ENCODE measurements at regions not wholly inside any gene's neighbourhood (a gene's known extent, or its start where the extent isn't known, plus 50 kb on each side); places are given as distances from the start of the nearest gene placed in this dataset.
"Not testable (repeated sequence)": the region's sequence is repeated elsewhere in the genome, so short reads cannot be mapped to it uniquely, and the experiment has no call there.

DNA sequence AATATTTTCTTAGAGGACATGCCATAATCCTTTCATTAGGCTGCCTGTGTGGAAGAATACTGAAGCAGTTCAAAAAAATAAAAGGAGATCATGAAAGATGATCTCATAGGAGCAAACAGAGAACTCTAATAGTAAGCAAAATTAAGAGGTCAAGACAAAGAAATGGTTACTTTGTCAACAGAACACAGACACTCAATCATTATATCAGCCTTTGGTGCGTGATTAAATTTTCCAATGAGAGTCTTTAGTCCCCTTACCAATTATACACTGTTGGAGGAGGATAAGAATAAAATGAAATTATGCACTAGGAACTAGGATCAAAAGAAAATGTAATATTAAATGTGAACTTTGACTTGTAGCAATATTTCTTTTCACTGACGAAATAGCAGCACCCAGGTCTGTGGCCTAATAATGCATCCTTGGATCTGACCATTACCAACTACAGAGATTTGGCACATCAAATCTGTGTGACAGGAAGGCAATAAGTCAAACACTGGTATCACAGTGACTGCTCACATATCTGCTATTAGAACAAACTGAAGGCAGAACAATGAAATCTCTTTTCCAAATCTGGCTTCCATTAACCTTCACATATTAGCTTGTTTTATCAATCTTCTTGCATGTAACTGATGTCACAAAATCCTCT, 1812.9 kb downstream of the PLA2G4A start:
- intact Hi-C loops (cut with DNase I; ENCODE audit: low total_unique reads) = no loop called here
- WGBS, 2 donors = 71 to 75% methylated on average over 2 of the region's 2 CpGs
- no peak for TF ChIP-seq POLR2A (IDR thresholded peaks at IDR 0.05)
- TF ChIP-seq, protein P1, sequence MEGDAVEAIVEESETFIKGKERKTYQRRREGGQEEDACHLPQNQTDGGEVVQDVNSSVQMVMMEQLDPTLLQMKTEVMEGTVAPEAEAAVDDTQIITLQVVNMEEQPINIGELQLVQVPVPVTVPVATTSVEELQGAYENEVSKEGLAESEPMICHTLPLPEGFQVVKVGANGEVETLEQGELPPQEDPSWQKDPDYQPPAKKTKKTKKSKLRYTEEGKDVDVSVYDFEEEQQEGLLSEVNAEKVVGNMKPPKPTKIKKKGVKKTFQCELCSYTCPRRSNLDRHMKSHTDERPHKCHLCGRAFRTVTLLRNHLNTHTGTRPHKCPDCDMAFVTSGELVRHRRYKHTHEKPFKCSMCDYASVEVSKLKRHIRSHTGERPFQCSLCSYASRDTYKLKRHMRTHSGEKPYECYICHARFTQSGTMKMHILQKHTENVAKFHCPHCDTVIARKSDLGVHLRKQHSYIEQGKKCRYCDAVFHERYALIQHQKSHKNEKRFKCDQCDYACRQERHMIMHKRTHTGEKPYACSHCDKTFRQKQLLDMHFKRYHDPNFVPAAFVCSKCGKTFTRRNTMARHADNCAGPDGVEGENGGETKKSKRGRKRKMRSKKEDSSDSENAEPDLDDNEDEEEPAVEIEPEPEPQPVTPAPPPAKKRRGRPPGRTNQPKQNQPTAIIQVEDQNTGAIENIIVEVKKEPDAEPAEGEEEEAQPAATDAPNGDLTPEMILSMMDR (IDR thresholded peaks at IDR 0.05) = no peak
- H3K4me3 ChIP-seq (ENCODE audit: low read depth, poor library complexity, severe bottlenecking) = no peak overlapping the region
- no peak for DNase-seq (ENCODE audit: low spot score in 2 of 2)

DNA sequence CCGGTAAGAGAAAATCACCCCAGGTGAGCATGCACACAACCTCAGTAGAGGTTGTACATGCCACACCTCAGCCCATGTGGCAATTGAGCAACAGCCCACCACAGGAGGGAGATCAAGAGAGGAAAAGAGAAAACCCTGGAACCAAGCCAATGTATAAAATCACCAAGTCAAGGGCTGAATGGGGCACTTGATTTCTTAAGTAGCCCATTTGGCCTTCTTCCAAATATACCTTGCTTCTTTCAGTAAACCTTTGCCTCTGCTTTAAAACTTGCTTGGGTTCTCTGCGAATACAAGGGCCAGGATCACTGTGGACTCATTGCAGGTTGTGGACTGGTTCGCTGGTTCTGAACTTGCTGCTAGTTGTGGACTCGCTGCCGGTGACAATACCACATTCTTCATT, 1814.0 kb downstream of the PLA2G4A start:
- no peak for TF ChIP-seq POLR2A (IDR thresholded peaks at IDR 0.05)
- TF ChIP-seq, protein P1 (IDR thresholded peaks at IDR 0.05) = no peak
- WGBS, 2 donors = 93 to 97% methylated on average over 5 of the region's 5 CpGs
- no peak for DNase-seq (ENCODE audit: low spot score in 2 of 2)
- intact Hi-C loops (cut with DNase I; ENCODE audit: low total_unique reads) = no loop called here
- H3K4me3 ChIP-seq (ENCODE audit: low read depth, poor library complexity, severe bottlenecking) = no peak overlapping the region

DNA sequence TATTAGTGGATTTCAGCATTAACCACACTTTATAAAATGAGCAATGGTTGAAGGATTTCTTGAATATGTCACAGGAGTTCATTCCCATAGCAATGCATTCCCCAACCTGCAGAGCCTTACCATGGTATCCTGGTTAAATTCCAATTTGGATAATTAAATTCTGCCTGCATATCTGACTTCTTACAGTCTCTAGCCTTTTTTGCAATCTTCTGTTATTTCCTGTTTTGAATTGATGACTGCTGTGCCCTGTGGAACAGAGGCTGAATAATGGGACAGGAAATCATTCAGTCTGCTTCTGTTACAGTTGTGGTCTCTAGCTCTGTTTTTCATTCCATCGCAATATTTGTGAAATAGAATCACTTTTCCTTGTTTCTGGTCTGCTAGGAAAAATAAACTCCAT, 1823.9 kb downstream of the PLA2G4A start:
- no peak overlapping the region for H3K4me3 ChIP-seq (ENCODE audit: low read depth, poor library complexity, severe bottlenecking)
- 21 to 49% methylated on average over 1 of the region's 1 CpG for WGBS, 2 donors
- DNase-seq (ENCODE audit: low spot score in 2 of 2) = no peak
- intact Hi-C loops (cut with DNase I; ENCODE audit: low total_unique reads) = loop anchor here (5.0 kb wide), 1 partner anchor 735 kb away; no protein-coding TSS in a partner anchor
- TF ChIP-seq, protein P1 (IDR thresholded peaks at IDR 0.05) = no peak

DNA sequence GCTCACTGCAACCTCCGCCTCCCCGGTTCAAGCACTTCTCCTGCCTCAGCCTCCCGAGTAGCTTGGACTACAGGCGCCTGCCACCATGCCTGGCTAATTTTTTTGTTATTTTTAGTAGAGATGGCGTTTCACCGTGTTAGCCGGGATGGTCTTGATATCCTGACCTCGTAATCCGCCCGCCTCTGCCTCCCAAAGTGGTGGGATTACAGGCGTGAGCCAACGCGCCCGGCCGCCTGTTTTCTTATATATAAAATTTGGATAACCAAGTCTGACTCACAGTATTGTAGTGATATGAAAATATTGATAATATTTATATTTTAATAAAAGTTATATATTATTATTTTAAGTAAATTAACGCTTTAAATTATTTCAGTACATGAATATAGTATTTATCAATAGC, 1821.7 kb downstream of the BRINP3 start:
- DNase-seq (ENCODE audit: low spot score in 2 of 2) = not testable (repeated sequence)

DNA sequence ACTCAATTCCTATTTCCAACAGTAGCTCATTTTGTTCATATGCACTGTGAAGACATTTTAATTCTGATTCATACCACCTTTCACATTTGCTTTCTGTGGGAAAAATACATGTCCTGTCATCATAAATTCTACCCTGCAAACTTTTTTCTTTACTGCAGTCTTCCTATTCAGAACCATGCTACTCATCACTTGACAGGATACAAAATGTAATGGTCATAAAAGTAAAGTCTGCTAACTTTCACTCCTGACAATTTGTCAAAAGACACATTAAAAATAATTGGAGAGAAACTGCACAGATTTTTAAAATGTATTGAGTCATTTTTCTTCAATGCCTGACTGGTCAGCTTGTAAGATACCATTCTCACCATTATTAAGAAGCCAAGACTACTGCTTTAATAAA, 1817.1 kb downstream of the BRINP3 start:
- intact Hi-C loops (cut with DNase I; ENCODE audit: low total_unique reads) = no loop called here
- no peak for DNase-seq (ENCODE audit: low spot score in 2 of 2)
- TF ChIP-seq, protein P1 (IDR thresholded peaks at IDR 0.05) = no peak
- H3K4me3 ChIP-seq (ENCODE audit: low read depth, poor library complexity, severe bottlenecking) = no peak overlapping the region

More for the DNA sequence above, 1821.7 kb downstream of the BRINP3 start:
- H3K4me3 ChIP-seq (ENCODE audit: low read depth, poor library complexity, severe bottlenecking); intact Hi-C loops (cut with DNase I; ENCODE audit: low total_unique reads): not testable (repeated sequence)
- 92 to 94% methylated on average over 16 of the region's 16 CpGs for WGBS, 2 donors

DNA sequence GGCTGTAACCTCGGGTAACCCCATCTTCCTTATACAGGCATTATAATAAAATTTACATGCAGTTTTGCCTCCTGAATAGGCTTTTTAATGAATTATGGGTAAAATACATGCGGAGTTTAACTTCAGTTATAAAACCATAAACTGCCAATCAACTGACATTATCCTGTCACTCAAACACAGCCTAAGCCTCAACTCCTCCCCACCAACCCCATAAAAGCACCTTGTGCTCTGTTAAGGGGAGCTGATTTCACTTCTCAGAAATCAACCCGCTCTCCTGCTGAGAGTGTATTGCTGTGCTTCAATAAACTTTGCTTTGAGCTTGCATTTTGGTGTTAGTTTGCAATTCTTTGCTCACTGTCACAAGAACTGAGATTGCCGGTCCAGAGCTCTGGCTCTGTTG, 1812.2 kb downstream of the BRINP3 start:
- no peak for DNase-seq (ENCODE audit: low spot score in 2 of 2)

More for the DNA sequence above, 1812.2 kb downstream of the BRINP3 start:
- H3K4me3 ChIP-seq (ENCODE audit: low read depth, poor library complexity, severe bottlenecking) = no peak overlapping the region
- 55 to 57% methylated on average over 4 of the region's 4 CpGs for WGBS, 2 donors
- intact Hi-C loops (cut with DNase I; ENCODE audit: low total_unique reads) = no loop called here
- TF ChIP-seq, protein P1 (IDR thresholded peaks at IDR 0.05) = no peak
- no peak for TF ChIP-seq POLR2A (IDR thresholded peaks at IDR 0.05)
